ENCODE measurements at regions not wholly inside any gene's neighbourhood (a gene's known extent, or its start where the extent isn't known, plus 50 kb on each side); places are given as distances from the start of the nearest gene placed in this dataset.

GRCh38 chr7:96869538-96869937 lies 135.8 kb upstream of the DLX6 start:
- no peak for TF ChIP-seq YY1 (IDR thresholded peaks at IDR 0.05; ENCODE audit: insufficient read depth, insufficient read length)
- no peak for TF ChIP-seq SUZ12 (IDR thresholded peaks at IDR 0.05; ENCODE audit: extremely low read depth, insufficient read depth, insufficient read length)
